ENCODE measurements at regions not wholly inside any gene's neighbourhood (a gene's known extent, or its start where the extent isn't known, plus 50 kb on each side); places are given as distances from the start of the nearest gene placed in this dataset.

GRCh38 chr22:35154937-35155387 lies 89.0 kb downstream of the ISX start:
- TF ChIP-seq, protein P1, sequence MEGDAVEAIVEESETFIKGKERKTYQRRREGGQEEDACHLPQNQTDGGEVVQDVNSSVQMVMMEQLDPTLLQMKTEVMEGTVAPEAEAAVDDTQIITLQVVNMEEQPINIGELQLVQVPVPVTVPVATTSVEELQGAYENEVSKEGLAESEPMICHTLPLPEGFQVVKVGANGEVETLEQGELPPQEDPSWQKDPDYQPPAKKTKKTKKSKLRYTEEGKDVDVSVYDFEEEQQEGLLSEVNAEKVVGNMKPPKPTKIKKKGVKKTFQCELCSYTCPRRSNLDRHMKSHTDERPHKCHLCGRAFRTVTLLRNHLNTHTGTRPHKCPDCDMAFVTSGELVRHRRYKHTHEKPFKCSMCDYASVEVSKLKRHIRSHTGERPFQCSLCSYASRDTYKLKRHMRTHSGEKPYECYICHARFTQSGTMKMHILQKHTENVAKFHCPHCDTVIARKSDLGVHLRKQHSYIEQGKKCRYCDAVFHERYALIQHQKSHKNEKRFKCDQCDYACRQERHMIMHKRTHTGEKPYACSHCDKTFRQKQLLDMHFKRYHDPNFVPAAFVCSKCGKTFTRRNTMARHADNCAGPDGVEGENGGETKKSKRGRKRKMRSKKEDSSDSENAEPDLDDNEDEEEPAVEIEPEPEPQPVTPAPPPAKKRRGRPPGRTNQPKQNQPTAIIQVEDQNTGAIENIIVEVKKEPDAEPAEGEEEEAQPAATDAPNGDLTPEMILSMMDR (conservative IDR thresholded peaks at IDR 0.05 in 1 of 2, IDR thresholded peaks at IDR 0.05 in 1 of 2; ENCODE audit: extremely low read depth in 1 of 2, insufficient read depth in 1 of 2, low read depth in 1 of 2, low read length in 2 of 2), result peak; percentile 71 to 86
- TF ChIP-seq EZH2 (IDR thresholded peaks at IDR 0.05; ENCODE audit: borderline replicate concordance, low read length), result no peak

Data from mammary epithelial cell (primary cell).